Right lobe of liver (tissue), 6 donors: ENCODE measurements at regions not wholly inside any gene's neighbourhood (a gene's known extent, or its start where the extent isn't known, plus 50 kb on each side); places are given as distances from the start of the nearest gene placed in this dataset.

Source experiments
- ATAC-seq, 4 donors: fragments of 200-7000 bp; cut with Tn5 transposase; one replicate each; pipeline ENCODE4 v1.9.1; 2020; ENCODE audit warnings: mild to moderate bottlenecking in 4 of 4, moderate library complexity in 4 of 4
- DNase-seq, 3 donors: peaks; one replicate each; pipeline ENCODE4 v3.0.0-alpha.2; 2020
- H3K27ac ChIP-seq, 3 donors: fragments of 200-600 bp; one replicate each; pipeline ENCODE4 v1.8.0; 2022
- H3K27me3 ChIP-seq, 2 donors: fragments of 200-600 bp; one replicate each; pipeline ENCODE4 v1.8.0; 2022
- H3K36me3 ChIP-seq, 4 donors: fragments of 200-600 bp; sonication (generic) in 1 of 4; one replicate each; pipeline versions ENCODE4 v1.5.1 to v1.8.0; 2017 to 2022; ENCODE audit warnings: control low read depth in 1 of 4
- H3K4me1 ChIP-seq, 4 donors: fragments of 200-600 bp; sonication (generic) in 1 of 4; one replicate each; pipeline versions ENCODE4 v1.5.1 to v1.8.0; 2017 to 2022; ENCODE audit warnings: control low read depth in 1 of 4
- H3K4me3 ChIP-seq, 3 donors: fragments of 200-600 bp; one replicate each; pipeline ENCODE4 v1.8.0; 2022
- H3K9me3 ChIP-seq, 4 donors: fragments of 200-600 bp; sonication (generic) in 1 of 4; one replicate each; pipeline versions ENCODE4 v1.5.1 to v1.8.0; 2017 to 2022; ENCODE audit warnings: control low read depth in 1 of 4
- POLR2A ChIP-seq: fragments of 450-650 bp; IDR thresholded peaks from one replicate; pipeline ENCODE4 v1.6.1; 2017; ENCODE audit warnings: antibody characterized with exemption, mild to moderate bottlenecking
- WGBS: methylation state at CpG from one replicate; pipeline ENCODE4 v1.1.6; 2018; ENCODE audit warnings: low coverage, low lambda C conversion rate; ENCODE audit not compliant: insufficient coverage; ENCODE audit errors: missing lambda C conversion rate; 5-methylcytosine and 5-hydroxymethylcytosine counted together
- intact Hi-C, 2 donors: fragments of 100-400 bp; cut with DNase I; formaldehyde crosslinking; loops; one replicate each; pipeline versions ENCODE4 v1.11.2 to v1.14.1; 2022
- TF ChIP-seq, protein P1 (sequence below), 4 donors: fragments of 200-600 bp in 3 of 4; fragments of 450-650 bp in 1 of 4; IDR thresholded peaks; one replicate each; pipeline versions ENCODE4 v1.5.1 to v1.8.0; 2016 to 2022; ENCODE audit warnings: antibody characterized with exemption in 4 of 4, mild to moderate bottlenecking in 2 of 4
- donor health status: DM: no; HTN: yes; CAD: no.
- donor health status: DM: no; HTN: no; CAD: no.
- donor health status: DM: no; HTN: no; CAD: no.
- donor health status: DM: no; HTN: yes; CAD: no.
- donor health status: DM: no; HTN: yes; CAD: no.

DNA sequence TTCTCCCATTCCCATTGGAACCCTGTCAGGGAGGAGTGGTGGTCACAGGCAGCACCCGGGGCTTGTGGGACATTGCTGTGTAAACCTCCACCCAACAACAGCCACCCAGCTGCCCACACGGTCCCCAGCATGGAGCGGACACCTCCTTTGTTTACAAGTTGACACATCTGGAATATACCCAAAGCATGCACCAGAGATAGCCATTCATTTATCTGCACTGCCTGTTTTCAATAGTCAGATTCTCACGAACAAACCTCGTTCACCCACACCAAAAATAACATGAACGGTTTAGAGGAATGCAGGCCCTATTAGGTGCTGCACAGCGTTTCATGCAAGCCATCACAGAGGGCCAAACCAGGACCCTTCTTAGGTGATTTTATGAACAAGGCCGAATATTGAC lies 244.8 kb downstream of the FOXL1 start:
- H3K4me3 ChIP-seq: no peak overlapping the region
- no peaks in the 10 kb centered on the region for H3K27me3 ChIP-seq
- DNase-seq (no peak), ATAC-seq (no peak)
- H3K9me3 ChIP-seq: no peaks in the 10 kb centered on the region
- peaks cover 0 to 7% (median 0%) of the 10 kb centered on the region in 4 donors for H3K4me1 ChIP-seq
- intact Hi-C loops: no loop called here
- TF ChIP-seq, protein P1, sequence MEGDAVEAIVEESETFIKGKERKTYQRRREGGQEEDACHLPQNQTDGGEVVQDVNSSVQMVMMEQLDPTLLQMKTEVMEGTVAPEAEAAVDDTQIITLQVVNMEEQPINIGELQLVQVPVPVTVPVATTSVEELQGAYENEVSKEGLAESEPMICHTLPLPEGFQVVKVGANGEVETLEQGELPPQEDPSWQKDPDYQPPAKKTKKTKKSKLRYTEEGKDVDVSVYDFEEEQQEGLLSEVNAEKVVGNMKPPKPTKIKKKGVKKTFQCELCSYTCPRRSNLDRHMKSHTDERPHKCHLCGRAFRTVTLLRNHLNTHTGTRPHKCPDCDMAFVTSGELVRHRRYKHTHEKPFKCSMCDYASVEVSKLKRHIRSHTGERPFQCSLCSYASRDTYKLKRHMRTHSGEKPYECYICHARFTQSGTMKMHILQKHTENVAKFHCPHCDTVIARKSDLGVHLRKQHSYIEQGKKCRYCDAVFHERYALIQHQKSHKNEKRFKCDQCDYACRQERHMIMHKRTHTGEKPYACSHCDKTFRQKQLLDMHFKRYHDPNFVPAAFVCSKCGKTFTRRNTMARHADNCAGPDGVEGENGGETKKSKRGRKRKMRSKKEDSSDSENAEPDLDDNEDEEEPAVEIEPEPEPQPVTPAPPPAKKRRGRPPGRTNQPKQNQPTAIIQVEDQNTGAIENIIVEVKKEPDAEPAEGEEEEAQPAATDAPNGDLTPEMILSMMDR (IDR thresholded peaks at IDR 0.05): no peak
- TF ChIP-seq POLR2A: no peak
- no peaks in the 10 kb centered on the region for H3K36me3 ChIP-seq
- no peak overlapping the region for H3K27ac ChIP-seq
- WGBS: 50% methylated on average over 7 of the region's 8 CpGs

- TF ChIP-seq POLR2A: no peak
- TF ChIP-seq, protein P1 (IDR thresholded peaks at IDR 0.05): no peak
- H3K27me3 ChIP-seq: no peaks in the 10 kb centered on the region
- no peaks in the 10 kb centered on the region for H3K9me3 ChIP-seq
- ATAC-seq (no peak), DNase-seq (no peak)
- H3K27ac ChIP-seq: no peak overlapping the region
- no peaks in the 10 kb centered on the region for H3K36me3 ChIP-seq
- no peak overlapping the region for H3K4me3 ChIP-seq
- intact Hi-C loops: no loop called here
- WGBS: 70% methylated on average over 16 of the region's 22 CpGs
- peaks cover 0 to under 1% (median 0%) of the 10 kb centered on the region in 4 donors for H3K4me1 ChIP-seq
Observed at GRCh38 chr16:86823888-86824671, 245.7 kb downstream of the FOXL1 start.

GRCh38 chr16:86824751-86825296 lies 246.5 kb downstream of the FOXL1 start:
- no peak for ATAC-seq
- no peak overlapping the region for H3K27ac ChIP-seq

GRCh38 chr16:86825631-86826030 lies 247.3 kb downstream of the FOXL1 start:
- H3K9me3 ChIP-seq: no peaks in the 10 kb centered on the region
- DNase-seq (no peak), ATAC-seq (no peak)
- TF ChIP-seq POLR2A: no peak
- TF ChIP-seq, protein P1 (IDR thresholded peaks at IDR 0.05): no peak
- WGBS: 55% methylated on average over 3 of the region's 4 CpGs
- H3K27me3 ChIP-seq: no peaks in the 10 kb centered on the region
- H3K4me3 ChIP-seq: no peak overlapping the region
- H3K36me3 ChIP-seq: no peaks in the 10 kb centered on the region
- H3K27ac ChIP-seq: no peak overlapping the region
- intact Hi-C loops: no loop called here
- H3K4me1 ChIP-seq: no peaks in the 10 kb centered on the region

More at GRCh38 chr16:86824751-86825296, 246.5 kb downstream of the FOXL1 start:
- Histone ChIP-seq H3K4me3 (no peak overlapping the region), H3K9me3 (no peaks in the 10 kb centered on the region), H3K4me1 (no peaks in the 10 kb centered on the region), H3K36me3 (no peaks in the 10 kb centered on the region), H3K27me3 (no peaks in the 10 kb centered on the region)
- no peak for DNase-seq
- WGBS: 59% methylated on average over 4 of the region's 18 CpGs
- TF ChIP-seq POLR2A: no peak
- TF ChIP-seq, protein P1 (IDR thresholded peaks at IDR 0.05): no peak
- intact Hi-C loops: no loop called here
